Inflammatory macrophage treated with lipopolysaccharide for 1 hour (primary cell): ENCODE measurements at regions not wholly inside any gene's neighbourhood (a gene's known extent, or its start where the extent isn't known, plus 50 kb on each side); places are given as distances from the start of the nearest gene placed in this dataset.
"Not testable (repeated sequence)": the region's sequence is repeated elsewhere in the genome, so short reads cannot be mapped to it uniquely, and the experiment has no call there.

ENCODE experiments used
- DNase-seq, 2 donors: peaks; one replicate each; pipeline ENCODE4 v3.0.0-alpha.2; 2020 to 2022

DNA sequence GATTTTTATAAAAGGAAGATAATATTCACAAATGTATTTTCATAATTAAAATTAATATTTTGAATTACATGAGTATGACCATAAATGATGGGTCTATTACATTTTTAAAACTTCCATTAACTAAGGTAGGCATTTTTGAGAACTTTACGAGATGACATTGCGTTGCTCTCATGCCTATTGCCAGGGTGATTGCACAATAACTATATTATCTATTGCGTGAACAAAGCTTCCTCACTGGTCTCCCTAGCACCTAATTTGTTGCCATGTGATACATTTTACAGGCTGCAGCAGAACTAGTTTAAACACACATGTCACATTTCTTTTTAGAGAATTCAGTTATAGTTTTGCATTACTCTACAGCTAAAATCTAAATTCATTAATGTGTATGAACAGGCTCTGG, 289.7 kb upstream of the GRID2 start:
- no peak for DNase-seq

DNA sequence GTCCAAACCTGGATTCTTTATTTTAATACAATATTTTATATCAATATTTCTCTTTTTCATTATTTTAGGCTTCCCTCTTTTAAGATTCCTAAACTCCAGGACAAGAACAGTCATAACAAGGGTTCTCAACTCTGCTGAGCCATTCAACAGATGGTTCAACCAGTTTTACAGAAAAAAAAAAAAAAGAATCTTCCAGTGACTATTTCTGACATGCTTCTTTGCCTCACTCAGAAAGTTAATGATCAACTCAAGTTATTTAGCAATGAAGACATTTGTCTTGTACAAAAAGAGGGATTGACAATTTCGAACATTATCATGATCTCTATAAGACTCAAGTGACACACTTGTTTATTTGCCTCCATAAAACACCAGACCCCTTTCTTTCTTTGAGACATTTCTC, 282.6 kb upstream of the GRID2 start:
- no peak for DNase-seq

DNA sequence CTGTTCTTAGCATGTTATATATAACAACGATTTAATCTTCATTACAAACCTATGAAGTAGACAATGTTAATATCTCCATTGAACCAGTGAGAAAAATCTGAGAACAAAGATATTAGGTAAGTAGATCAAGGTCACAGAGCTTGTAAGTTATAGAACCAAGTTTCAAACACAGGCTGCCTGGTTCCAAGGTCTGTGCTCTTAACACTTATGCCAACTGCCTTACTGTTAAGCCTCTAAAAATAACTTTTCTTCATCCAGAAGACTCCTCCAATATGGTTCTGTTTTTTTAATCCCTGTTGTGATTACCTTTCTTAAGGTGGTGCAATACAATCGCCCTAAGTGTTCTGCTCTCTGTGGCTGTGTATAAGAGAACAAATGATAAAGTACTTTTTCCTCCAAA, 282.0 kb upstream of the GRID2 start:
- DNase-seq, result no peak

DNA sequence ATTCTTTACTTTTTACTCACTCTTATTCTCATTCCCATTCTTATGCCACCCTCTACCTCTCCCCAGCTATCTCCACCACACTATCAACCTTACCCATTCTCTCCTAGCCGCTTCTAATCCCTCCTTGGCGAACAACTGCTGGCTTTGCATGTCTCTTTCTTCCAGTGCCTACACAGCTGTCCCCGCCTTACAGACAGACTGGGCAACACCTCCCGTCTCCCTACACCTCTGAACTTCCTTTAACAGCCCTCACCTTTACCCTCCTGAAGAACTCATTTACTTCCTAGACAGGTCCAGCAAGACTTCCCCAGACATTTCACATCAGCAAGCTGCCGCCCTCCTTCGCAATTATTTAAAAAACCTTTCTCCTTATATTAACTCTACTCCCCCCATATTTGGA, 274.9 kb upstream of the GRID2 start:
- DNase-seq, result not testable (repeated sequence)

DNA sequence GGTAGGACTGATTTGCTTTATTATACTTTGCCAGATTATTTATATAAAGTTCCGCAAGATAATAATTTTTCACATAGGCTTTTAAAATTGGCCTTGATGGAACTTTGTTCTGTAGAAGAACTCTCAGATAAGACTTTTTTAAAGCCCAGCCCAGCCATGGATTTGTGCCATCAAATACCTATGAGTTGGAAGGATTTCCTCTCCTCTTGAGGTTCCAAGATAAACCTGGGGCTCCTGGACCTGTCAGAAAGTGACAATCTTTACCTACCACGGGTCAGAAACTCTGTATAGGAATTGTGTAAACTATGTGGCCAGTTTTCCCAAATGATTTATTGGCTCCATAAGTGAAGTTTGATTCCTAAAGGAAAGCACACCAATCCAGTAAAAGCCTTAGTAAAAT, 271.9 kb upstream of the GRID2 start:
- no peak for DNase-seq

DNA sequence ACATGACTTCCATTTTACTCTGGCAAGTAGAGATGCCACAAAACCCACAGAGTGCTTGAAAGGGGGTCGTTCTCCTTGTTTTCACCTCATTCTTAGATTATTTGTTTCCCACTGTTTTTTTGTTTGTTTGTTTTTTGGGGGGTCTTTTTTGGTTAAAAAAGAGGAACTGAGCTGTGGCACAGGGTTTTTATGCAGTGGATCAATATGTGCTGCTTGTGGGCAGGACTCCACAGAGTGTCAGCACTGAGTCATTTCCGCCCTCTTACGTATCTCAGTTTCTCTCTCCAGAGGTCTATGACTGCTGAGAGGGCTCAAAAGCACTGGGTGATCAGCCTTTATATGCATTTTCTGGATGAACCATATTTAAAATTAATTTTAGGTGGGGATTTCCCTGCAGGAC, 268.1 kb upstream of the GRID2 start:
- no peak for DNase-seq

DNA sequence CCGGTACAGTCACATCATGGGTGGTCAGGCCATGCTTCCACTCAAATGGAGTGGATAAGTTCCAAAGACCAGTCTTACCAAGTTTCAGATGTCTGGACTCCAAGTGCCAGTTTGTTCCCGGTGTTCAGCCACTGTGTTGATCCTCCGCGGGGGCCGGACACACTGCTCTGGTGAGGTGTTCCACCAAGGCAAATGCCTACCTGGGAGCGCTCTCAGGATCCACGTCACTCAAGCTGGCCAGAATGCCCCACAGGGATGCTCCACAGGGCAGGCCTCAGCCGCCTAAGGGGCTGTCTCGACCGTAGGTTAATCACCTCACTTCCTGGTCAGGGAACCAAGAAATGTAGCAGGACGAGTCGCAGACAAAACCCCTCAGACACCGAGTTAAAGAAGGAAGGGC, 258.0 kb upstream of the GRID2 start:
- no peak for DNase-seq

DNA sequence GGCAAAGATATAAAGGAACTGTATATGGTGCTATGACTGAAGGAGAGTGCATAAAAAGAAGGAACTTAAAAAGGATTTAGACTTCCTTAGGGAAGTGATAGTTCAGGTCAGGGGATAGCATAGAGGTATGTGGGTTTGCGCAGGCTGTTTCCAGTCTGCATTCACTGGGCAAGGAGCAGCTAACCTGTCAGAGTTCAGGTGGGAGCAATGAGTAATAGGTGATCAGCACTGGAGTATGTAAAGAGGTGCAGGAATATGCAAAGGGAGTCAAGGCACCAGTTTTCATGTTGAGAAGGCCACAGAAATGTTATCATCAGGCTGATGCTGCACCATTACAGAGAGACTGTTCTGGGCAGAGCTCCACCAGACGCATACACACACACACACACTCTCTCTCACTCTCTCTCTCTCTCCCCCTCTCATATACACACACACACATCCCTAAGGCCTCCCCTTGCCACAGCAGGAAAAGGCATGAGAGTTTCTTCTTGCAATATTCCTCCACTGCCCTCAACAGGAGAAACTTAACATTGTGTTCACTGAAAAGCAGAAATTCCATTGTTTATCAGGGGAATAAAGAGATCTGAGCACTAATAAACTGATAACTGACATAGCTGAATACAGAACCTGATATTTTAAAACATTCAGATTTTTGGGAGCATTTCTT, 256.4 kb upstream of the GRID2 start:
- no peak for DNase-seq

DNA sequence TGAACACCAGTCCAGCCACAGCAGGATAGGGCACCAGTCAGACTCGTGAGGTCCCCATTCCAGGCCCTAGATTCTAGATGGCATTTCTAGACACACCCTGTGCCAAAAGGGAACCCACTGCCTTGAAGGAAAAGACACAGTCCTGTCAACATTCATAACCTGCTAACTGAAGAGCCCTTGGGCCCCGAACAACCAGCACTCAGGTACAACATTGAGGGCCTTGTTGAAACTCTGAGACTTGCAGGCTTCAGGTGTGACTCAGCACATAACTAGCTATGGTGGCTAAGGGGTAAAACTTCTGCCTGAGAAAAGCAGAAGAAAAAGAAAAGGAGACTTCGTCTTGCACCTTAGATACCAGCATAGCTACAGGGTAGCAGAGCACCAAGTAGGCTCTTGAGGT, 252.9 kb upstream of the GRID2 start:
- DNase-seq, result no peak

DNA sequence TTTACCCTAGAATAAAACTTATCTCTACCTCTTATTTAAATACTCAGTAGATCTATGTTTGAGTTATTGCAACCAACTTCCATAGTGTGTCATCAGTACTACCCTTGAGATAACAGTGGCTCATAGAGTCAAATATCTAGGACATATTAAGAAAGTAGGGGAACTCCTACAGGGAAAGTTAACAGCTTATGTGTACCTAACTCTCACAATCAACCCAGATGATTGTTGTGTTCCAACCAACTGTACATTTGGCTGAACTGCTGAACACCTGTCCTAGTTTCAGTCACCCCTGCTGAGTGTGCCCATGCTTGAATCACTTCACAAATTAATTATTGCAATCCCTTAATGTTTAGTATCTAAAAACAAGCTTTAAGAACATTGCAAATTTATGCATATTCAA, 244.2 kb upstream of the GRID2 start:
- DNase-seq, result no peak

DNA sequence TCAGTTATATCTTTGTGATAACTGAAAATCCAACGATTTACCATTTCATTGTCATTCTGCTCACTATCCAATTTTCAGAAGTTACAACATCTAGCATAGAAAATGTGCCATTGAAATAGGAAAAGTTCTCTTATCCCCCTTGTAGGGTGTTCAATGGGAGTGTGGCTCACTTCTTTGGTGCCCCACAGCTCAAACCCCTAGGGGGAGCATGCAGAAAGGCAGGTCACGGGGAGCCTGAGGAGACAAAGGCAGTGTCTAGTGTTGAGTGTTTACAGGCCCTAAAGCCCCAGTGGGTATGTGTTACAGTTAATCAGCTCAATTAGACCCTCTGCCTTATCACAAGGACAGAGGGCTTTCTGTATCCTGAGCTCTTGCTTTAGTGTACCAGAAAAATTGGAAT, 243.4 kb upstream of the GRID2 start:
- DNase-seq, result no peak

DNA sequence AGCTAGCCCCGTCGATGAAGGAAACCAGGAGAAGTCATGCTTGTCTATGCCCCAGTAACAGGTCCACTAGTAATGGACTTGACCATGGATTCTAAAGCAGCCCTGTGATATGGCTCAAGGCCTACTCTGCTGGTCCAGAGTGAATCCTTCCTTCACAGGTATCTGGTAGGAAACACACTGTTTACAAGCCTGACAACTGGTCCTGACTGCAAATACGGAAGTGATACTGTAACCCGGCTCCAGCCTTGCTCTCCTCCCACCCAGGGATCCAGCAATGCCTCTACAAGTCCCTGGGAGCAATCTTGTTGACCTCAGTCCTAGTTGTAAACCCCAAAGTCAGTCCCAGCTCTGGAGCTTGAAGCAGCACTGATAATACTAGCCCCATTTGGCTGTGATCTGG, 239.2 kb upstream of the GRID2 start:
- no peak for DNase-seq

DNA sequence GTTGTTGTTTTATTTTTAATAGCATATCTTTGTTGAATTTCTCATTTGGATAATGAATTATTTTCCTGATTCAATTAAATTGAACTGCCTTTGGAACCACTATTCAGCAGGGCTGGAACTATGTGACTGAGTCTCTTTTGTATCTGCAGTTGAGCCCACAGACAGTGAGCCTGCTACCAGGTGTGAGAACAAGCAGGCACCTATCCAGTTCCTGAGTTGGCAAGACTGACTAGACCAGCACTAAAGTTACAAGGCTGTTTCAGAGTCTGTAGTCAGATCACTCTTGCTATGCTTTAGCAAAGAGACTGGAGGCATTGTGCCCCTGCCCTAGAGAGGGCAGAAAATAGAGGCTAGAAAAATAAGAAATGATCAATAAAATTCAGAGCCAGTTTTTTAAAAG, 237.3 kb upstream of the GRID2 start:
- no peak for DNase-seq

DNA sequence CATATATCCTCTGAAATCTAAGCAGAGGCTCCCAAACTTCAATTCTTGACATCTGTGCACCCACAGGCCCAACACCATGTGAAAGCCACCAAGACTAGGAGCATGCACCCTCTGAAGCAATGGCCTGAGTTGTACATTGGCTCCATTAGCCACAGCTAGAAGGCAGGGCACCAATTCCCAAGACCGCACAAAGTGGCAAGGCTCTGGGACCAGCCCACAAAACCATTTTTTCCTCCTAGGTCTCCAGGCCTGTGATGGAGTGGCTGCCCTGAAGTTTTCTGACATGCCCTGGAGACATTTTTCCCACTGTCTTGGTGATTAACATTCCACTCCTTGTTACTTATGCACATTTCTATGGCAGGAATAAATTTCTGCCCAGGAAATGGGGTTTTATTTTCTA, 232.2 kb upstream of the GRID2 start:
- DNase-seq, result no peak

DNA sequence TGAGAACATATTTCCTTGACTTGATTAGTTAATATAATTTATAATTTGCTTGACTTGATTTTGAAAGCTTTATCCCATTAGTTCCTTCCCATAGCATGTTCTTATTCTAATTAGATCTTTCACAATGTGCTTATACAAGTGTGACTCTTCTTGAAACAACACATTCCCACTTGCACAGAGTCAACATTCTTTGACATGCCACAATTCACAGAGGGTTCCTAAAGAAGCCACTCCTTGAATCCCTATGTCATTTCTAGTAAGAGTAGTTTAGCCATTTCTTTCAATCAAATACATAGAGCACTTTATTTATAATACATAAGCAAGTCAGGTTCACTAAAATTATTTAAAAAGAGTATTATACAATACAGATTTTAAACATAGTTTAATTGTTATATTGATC, 228.9 kb upstream of the GRID2 start:
- DNase-seq, result no peak

DNA sequence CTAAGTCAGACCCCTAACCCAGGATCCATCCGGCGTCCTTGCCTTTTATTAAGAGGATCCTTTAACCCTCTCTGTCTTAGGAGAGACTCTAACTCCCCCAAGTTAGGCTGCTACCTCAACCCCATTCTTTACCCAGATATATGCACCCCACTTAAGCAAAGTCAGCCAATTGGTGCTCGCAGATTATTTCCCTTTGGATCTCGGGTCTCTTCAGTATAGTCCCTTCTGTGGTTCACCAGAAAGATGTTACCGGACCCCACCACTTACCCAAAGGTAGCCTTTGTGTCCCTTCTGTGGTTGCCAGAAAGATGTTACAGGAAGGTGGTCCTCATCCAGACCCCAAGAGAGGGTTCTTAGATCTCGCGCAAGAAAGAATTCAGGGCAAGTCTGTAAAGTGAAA, 212.9 kb upstream of the GRID2 start:
- no peak for DNase-seq

DNA sequence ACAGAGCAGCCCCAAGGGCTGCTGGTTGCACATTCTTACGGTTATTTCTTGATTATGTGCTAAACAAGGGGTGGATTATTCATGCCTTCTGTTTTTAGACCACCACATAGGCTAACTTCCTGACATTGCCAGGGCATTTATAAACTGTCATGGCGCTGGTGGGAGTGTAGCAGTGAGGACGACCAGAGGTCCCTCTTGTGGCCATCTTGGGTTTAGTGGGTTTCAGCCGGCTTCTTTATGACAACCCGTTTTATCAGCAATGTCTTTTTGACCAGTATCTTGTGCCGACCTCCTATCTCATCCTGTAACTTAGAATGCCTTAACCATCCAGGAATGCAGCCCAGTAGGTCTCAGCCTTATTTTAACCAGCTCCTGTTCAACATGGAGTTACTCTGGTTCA, 212.4 kb upstream of the GRID2 start:
- no peak for DNase-seq

DNA sequence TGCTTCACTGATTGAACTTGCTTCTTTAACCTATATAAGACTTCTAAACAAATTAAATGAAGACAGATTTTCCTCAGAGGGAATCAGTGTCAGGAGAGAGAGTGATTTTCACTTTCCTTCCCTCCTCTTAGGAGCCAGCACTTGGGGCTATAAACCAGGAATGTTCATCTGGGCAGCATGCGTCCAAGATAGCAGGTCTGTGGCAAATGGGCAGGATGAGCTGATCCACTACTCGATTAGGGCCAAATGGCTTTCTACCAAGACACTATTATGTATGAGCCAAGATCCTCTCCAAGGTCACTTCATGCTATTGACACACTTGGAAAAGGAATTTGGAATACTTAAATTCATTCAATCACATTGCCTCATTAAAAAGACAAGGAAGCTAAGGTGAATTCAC, 203.9 kb upstream of the GRID2 start:
- DNase-seq, result no peak

DNA sequence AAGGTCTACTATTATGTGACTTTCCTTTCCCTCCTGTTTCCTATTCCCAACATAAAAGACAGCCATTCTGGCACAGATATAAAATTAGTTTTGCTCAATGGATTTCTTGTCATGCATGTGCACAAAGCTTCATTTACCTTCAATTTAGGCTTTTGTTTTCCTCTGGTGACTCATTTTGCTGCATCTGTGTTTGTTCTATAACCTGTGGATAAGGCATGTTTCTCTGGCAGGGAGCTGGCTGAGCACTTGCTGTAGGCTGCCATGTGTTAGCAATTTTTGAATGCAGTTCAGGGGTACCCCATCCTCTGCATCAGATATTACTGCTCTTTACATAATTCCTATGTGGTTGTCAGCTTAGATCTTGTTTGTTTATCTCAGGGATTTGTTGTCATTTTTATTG, 202.8 kb upstream of the GRID2 start:
- no peak for DNase-seq

DNA sequence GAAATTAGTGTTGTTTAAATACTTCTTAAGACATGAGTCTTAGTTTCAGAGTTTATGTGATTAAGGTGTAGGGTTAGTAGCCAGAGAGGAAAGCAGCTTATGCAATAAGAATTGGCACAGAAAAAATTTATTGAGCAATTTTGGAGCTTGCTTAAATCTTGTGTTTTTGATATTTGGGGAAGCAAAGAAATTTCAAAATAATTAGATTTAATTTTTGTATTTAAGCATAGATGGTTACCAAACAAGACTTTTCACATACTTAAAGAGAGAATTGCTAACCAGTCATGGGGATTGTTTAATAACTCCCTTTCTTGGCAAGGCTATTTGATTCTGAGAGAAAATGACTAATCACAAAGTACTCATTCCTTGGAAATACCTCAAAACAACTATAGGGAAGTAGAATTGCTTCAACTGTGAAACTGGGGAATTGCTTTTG, 202.0 kb upstream of the GRID2 start:
- peak; percentile 74 to 85 for DNase-seq

DNA sequence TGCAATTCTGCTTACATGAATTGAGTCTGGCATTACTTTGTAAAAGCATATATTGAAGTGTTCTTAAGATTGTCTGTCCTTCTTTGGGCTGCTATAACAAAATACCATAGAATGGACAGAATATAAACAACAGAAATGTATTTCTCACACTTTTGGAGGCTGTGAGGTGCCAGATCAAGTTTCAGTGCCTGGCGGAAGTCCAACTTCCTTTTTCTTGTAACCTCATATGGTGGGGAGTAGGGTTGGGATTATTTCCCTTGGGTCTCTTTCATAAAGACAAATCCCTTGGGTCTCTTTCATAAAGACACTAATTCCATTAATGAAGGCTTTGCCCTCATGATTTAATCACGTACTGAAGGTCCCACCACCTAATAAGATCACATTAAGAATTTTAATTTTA, 199.3 kb upstream of the GRID2 start:
- DNase-seq, result no peak

DNA sequence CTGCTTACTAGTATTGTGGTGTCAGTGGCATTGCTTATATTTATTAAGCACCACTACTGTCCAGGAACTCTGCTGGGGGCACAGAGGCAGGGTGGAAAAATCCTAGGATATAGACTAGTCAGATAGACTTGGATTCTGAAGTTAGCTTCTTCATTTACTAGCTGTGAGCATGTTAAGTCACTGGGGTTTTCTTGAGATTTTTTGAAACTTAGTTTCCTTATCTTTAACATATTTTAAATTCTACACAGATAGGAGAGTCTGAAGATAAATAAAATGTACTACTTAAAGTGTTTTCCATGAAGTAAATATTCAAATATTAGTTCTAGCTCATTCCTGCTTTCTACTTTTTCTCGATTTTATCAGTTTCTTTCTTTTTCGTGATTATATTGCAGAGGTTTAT, 196.9 kb upstream of the GRID2 start:
- DNase-seq, result no peak

DNA sequence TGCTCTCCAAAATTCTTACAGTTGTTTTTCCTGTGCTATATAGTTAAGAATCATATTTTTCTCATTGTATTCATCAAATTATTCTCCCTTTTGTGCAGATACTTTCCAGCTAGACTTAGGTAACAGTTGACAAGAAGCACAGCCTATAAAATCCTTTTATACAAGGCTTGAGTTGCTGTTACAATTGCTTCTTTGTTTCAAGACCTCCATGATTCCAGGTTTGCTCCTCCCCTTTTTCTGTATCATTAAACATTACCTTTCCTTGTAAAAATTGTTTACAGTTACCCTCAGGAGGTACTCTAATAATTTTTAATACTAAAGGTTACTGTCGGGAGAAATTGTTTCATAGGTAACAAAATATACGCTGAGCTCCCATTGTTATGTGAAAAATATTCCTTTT, 192.3 kb upstream of the GRID2 start:
- DNase-seq, result no peak

DNA sequence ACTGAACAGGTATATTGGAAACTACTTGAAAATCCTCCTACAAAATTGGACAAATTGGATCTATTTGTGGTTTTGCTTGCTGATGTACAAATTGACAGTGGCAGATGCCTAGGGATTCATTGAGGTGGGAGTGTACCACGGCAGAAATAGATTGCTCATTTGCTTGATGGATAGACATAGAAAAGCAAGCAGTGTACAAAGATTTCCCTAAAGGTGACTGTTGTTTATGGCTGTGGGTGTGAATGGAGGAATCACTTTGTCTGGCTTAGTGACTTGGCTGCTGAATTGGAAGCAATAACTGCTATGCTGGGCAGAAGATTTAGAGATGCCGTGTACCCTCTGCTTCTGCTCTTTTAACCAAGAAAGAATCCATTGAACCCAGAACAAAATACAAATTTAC, 191.0 kb upstream of the GRID2 start:
- DNase-seq, result no peak

DNA sequence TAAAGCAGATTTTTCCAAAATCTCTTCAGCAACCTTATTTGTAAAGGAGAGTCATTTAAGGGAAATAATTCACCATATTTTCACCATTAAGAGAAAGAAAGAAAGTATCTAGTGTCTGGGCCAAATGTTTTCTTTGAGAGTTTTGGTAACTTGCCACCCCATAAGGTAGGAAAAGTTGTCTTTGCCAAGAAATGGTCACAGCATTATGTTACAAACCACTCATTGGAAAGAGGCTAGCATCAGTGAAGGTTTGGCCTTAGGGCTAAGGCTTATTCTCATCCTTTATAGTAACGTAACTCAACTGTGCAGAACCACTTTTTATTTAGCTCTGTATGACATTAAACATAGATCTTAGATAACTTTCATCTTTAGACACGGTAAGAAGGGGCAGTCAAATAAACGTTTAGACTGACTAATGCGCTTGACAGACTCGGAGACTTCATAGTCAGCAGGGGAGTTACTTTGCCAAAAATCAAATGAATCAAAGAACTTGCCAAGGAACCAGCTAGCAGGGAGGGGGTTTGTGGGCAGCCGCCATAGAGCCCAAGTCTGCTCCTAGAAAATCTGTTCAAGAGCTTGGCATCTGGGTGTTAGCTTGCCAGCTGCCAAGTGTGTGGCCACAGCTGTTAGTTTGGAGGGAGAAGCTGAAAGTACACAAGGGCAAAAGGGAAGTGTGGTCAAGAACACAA, 182.8 kb upstream of the GRID2 start:
- DNase-seq, result no peak
